H9 (cell line): ENCODE measurements at regions not wholly inside any gene's neighbourhood (a gene's known extent, or its start where the extent isn't known, plus 50 kb on each side); places are given as distances from the start of the nearest gene placed in this dataset.

Source experiments
- DNase-seq: peaks from one replicate; pipeline ENCODE4 v3.0.0-alpha.2; 2017
- H2AFZ ChIP-seq: one replicate; pipeline ENCODE4 v1.6.1; 2013; ENCODE audit warnings: mild to moderate bottlenecking, low read length, control low read depth, moderate library complexity
- H2AK5ac ChIP-seq: 2 replicates; pipeline ENCODE4 v1.6.1; 2013; ENCODE audit warnings: low read length, control low read depth, mixed read lengths; ENCODE audit not compliant: insufficient read length
- H2BK120ac ChIP-seq: one replicate; pipeline ENCODE4 v1.6.1; 2013; ENCODE audit warnings: low read depth, mild to moderate bottlenecking, low read length, control low read depth, inconsistent platforms; ENCODE audit not compliant: poor library complexity, severe bottlenecking
- H2BK12ac ChIP-seq: 2 replicates; pipeline ENCODE4 v1.6.1; 2013; ENCODE audit warnings: low read length, control low read depth, mixed read lengths, low read depth; ENCODE audit not compliant: insufficient read length
- H2BK15ac ChIP-seq: 2 replicates; pipeline ENCODE4 v1.6.1; 2013; ENCODE audit warnings: low read depth, low read length, control low read depth
- H2BK20ac ChIP-seq: one replicate; pipeline ENCODE4 v1.6.1; 2013; ENCODE audit warnings: low read depth, mild to moderate bottlenecking, low read length, control low read depth, inconsistent platforms; ENCODE audit not compliant: poor library complexity, severe bottlenecking
- H2BK5ac ChIP-seq: 2 replicates; pipeline ENCODE4 v1.6.1; 2013; ENCODE audit warnings: low read length, control low read depth, mixed read lengths; ENCODE audit not compliant: insufficient read length
- H3K14ac ChIP-seq: 2 replicates; pipeline ENCODE4 v1.6.1; 2013; ENCODE audit warnings: low read length, control low read depth; ENCODE audit not compliant: insufficient read depth
- H3K18ac ChIP-seq: 2 replicates; pipeline ENCODE4 v1.6.1; 2013; ENCODE audit warnings: low read depth, mild to moderate bottlenecking, mixed read lengths, low read length, control low read depth; ENCODE audit not compliant: insufficient read length
- H3K23ac ChIP-seq: 2 replicates; pipeline ENCODE4 v1.6.1; 2013; ENCODE audit warnings: low read length, control low read depth, mixed read lengths, low read depth; ENCODE audit not compliant: insufficient read length
- H3K23me2 ChIP-seq: 2 replicates; pipeline ENCODE4 v1.6.1; 2013; ENCODE audit warnings: low read depth, mild to moderate bottlenecking, mixed read lengths, low read length, control low read depth; ENCODE audit not compliant: insufficient read length, poor library complexity, severe bottlenecking
- H3K27ac ChIP-seq: 2 replicates; pipeline ENCODE4 v1.5.1; 2013; ENCODE audit warnings: low read length, control low read depth, mixed read lengths, low read depth; ENCODE audit not compliant: insufficient read length
- H3K27me3 ChIP-seq: 2 replicates; pipeline ENCODE4 v1.6.1; 2013; ENCODE audit warnings: low read length, control low read depth, inconsistent platforms; ENCODE audit not compliant: insufficient read depth
- H3K4ac ChIP-seq: 2 replicates; pipeline ENCODE4 v1.6.1; 2013; ENCODE audit warnings: low read depth, mild to moderate bottlenecking, control low read depth, inconsistent platforms, low read length, moderate library complexity
- H3K4me1 ChIP-seq: 2 replicates; pipeline ENCODE4 v1.6.1; 2013; ENCODE audit warnings: low read length, control low read depth, inconsistent platforms; ENCODE audit not compliant: insufficient read depth
- H3K4me2 ChIP-seq: 2 replicates; pipeline ENCODE4 v1.6.1; 2013; ENCODE audit warnings: low read length, control low read depth, mixed read lengths; ENCODE audit not compliant: insufficient read length, insufficient read depth
- H3K56ac ChIP-seq: 2 replicates; pipeline ENCODE4 v1.6.1; 2013; ENCODE audit warnings: low read depth, mild to moderate bottlenecking, mixed read lengths, low read length, control low read depth; ENCODE audit not compliant: insufficient read length
- H3K79me1 ChIP-seq: 2 replicates; pipeline ENCODE4 v1.6.1; 2013; ENCODE audit warnings: low read depth, mild to moderate bottlenecking, moderate library complexity, low read length, control low read depth, inconsistent platforms; ENCODE audit not compliant: insufficient read depth, poor library complexity, severe bottlenecking
- H3K79me2 ChIP-seq: 2 replicates; pipeline ENCODE4 v1.6.1; 2013; ENCODE audit warnings: low read length, control low read depth, inconsistent platforms; ENCODE audit not compliant: insufficient read depth
- H3K9ac ChIP-seq: 2 replicates; pipeline ENCODE4 v1.6.1; 2013; ENCODE audit warnings: low read length, control low read depth, mixed read lengths; ENCODE audit not compliant: insufficient read length; ENCODE audit errors: extremely low read depth
- H3K9me3 ChIP-seq: one replicate; pipeline ENCODE4 v1.6.1; 2013; ENCODE audit warnings: low read depth, low read length, inconsistent platforms; ENCODE audit not compliant: control insufficient read depth
- H3T11ph ChIP-seq: one replicate; pipeline ENCODE4 v1.6.1; 2013; ENCODE audit warnings: mild to moderate bottlenecking, low read length, control low read depth, inconsistent platforms
- H4K20me1 ChIP-seq: one replicate; pipeline ENCODE4 v1.6.1; 2013; ENCODE audit not compliant: control insufficient read depth, insufficient read length, insufficient read depth
- H4K5ac ChIP-seq: 2 replicates; pipeline ENCODE4 v1.6.1; 2013; ENCODE audit warnings: low read depth, mild to moderate bottlenecking, mixed read lengths, low read length, control low read depth; ENCODE audit not compliant: insufficient read length
- H4K8ac ChIP-seq: replicated peaks from 2 replicates; pipeline ENCODE4 v1.6.1; 2013; ENCODE audit warnings: low read length, control low read depth, mixed read lengths, low read depth; ENCODE audit not compliant: insufficient read length
- H4K91ac ChIP-seq: 2 replicates; pipeline ENCODE4 v1.6.1; 2013; ENCODE audit warnings: low read depth, mild to moderate bottlenecking, moderate library complexity, mixed read lengths, low read length, control low read depth; ENCODE audit not compliant: insufficient read length
- H3K27ac Mint-ChIP-seq, 3 experiments: 2 replicates in 2 of 3; 3 replicates in 1 of 3; pipeline ENCODE4 v1.8.0; 2020 to 2021; ENCODE audit warnings: mixed read lengths in 3 of 3, mild to moderate bottlenecking in 1 of 3, moderate library complexity in 1 of 3
- H3K27me3 Mint-ChIP-seq: 2 replicates; pipeline ENCODE4 v1.8.0; 2021; ENCODE audit warnings: low read depth, mild to moderate bottlenecking, moderate library complexity, mixed read lengths
- H3K36me3 Mint-ChIP-seq, 3 experiments: 2 replicates in 2 of 3; 3 replicates in 1 of 3; pipeline ENCODE4 v1.8.0; 2020 to 2021; ENCODE audit warnings: low read depth in 3 of 3, mixed read lengths in 3 of 3; ENCODE audit not compliant: insufficient read depth in 1 of 3
- H3K4me1 Mint-ChIP-seq, 2 experiments: 2 replicates each; pipeline ENCODE4 v1.8.0; 2020; ENCODE audit warnings: mixed read lengths in 2 of 2
- H3K4me3 Mint-ChIP-seq, 2 experiments: 2 replicates in 1 of 2; 3 replicates in 1 of 2; pipeline ENCODE4 v1.8.0; 2020 to 2021; ENCODE audit warnings: mild to moderate bottlenecking in 2 of 2, mixed read lengths in 2 of 2, moderate library complexity in 1 of 2
- H3K9me3 Mint-ChIP-seq, 2 experiments: 2 replicates in 1 of 2; 3 replicates in 1 of 2; pipeline ENCODE4 v1.8.0; 2020; ENCODE audit warnings: mild to moderate bottlenecking in 2 of 2, mixed read lengths in 2 of 2, moderate library complexity in 1 of 2
- WGBS: extraction: QIAGEN DNeasy Blood & Tissue Kit; methylation state at CpG from one replicate; pipeline ENCODE4 v1.1.7; 2013; ENCODE audit warnings: missing lambda C conversion rate, low lambda C conversion rate, mixed read lengths; ENCODE audit not compliant: insufficient read length; ENCODE audit errors: extremely low coverage; 5-methylcytosine and 5-hydroxymethylcytosine counted together
- TF ChIP-seq, protein P1 (sequence below): fragments of 200-600 bp; sonication (generic); conservative IDR thresholded peaks from 3 replicates; pipeline ENCODE4 v1.8.0; 2021; ENCODE audit warnings: antibody characterized with exemption, mild to moderate bottlenecking

DNA sequence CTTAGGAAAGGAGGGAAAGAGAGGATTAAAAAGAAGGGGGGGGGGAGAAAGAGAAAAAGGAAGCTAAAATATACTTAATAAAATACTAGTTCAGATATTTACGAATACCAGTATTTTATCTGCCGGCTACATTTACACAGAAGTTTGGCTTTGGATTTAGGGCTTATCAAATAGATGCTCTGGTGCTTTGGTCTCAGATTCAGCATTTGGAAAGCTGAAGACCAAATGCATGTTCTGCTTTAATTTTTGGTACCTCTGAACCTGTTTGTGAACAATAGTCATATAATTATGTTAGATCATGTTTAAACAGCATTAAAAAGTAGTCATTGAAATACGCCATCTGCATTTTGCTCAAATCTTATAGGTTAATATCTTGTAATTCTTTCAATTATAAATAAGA, 786.0 kb upstream of the CITED2 start:
- no peaks in the 10 kb centered on the region for H3K27me3 ChIP-seq
- H3K9ac ChIP-seq: no peak overlapping the region
- no peaks in the 10 kb centered on the region for H3K79me1 ChIP-seq
- no peaks in the 10 kb centered on the region for H3K4me1 ChIP-seq
- Mint-ChIP-seq H3K9me3 (peaks cover 2 to 7% of the 10 kb centered on the region in 2 experiments; a peak in 4 of 5 replicates), H3K27me3 (no peaks in the 10 kb centered on the region; the same call in 1 of the 2 replicates), H3K4me1 (no peaks in the 10 kb centered on the region), H3K36me3 (no peaks in the 10 kb centered on the region; a peak in 1 of 7 replicates), H3K4me3 (no peak overlapping the region), H3K27ac (no peak overlapping the region)
- H4K8ac ChIP-seq: no peak overlapping the region
- H2AK5ac ChIP-seq: no peak overlapping the region
- no peak overlapping the region for H3K4ac ChIP-seq
- no peak overlapping the region for H2BK12ac ChIP-seq
- H3K56ac ChIP-seq: no peak overlapping the region
- no peaks in the 10 kb centered on the region for H3K9me3 ChIP-seq
- no peak overlapping the region for H3K18ac ChIP-seq
- DNase-seq: no peak
- H2BK20ac ChIP-seq: no peak overlapping the region
- no peak overlapping the region for H2BK15ac ChIP-seq
- no peak overlapping the region for H2BK120ac ChIP-seq
- no peaks in the 10 kb centered on the region for H4K20me1 ChIP-seq
- H3K23ac ChIP-seq: no peak overlapping the region
- no peak overlapping the region for H2AFZ ChIP-seq
- no peaks in the 10 kb centered on the region for H3K79me2 ChIP-seq
- H4K5ac ChIP-seq: no peak overlapping the region
- H3K4me2 ChIP-seq: no peak overlapping the region
- no peak overlapping the region for H4K91ac ChIP-seq
- no peak overlapping the region for H3T11ph ChIP-seq
- WGBS: no CpG with 5 or more reads among the region's 3 CpGs
- no peak overlapping the region for H3K27ac ChIP-seq
- H3K23me2 ChIP-seq: no peaks in the 10 kb centered on the region
- TF ChIP-seq, protein P1, sequence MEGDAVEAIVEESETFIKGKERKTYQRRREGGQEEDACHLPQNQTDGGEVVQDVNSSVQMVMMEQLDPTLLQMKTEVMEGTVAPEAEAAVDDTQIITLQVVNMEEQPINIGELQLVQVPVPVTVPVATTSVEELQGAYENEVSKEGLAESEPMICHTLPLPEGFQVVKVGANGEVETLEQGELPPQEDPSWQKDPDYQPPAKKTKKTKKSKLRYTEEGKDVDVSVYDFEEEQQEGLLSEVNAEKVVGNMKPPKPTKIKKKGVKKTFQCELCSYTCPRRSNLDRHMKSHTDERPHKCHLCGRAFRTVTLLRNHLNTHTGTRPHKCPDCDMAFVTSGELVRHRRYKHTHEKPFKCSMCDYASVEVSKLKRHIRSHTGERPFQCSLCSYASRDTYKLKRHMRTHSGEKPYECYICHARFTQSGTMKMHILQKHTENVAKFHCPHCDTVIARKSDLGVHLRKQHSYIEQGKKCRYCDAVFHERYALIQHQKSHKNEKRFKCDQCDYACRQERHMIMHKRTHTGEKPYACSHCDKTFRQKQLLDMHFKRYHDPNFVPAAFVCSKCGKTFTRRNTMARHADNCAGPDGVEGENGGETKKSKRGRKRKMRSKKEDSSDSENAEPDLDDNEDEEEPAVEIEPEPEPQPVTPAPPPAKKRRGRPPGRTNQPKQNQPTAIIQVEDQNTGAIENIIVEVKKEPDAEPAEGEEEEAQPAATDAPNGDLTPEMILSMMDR: no peak
- no peak overlapping the region for H2BK5ac ChIP-seq
- no peak overlapping the region for H3K14ac ChIP-seq
